ENCODE measurements at regions not wholly inside any gene's neighbourhood (a gene's known extent, or its start where the extent isn't known, plus 50 kb on each side); places are given as distances from the start of the nearest gene placed in this dataset.
A peak's percentile ranks its signal among the peaks of the same experiment; 100 is the strongest.
"Not testable (repeated sequence)": the region's sequence is repeated elsewhere in the genome, so short reads cannot be mapped to it uniquely, and the experiment has no call there.

DNA sequence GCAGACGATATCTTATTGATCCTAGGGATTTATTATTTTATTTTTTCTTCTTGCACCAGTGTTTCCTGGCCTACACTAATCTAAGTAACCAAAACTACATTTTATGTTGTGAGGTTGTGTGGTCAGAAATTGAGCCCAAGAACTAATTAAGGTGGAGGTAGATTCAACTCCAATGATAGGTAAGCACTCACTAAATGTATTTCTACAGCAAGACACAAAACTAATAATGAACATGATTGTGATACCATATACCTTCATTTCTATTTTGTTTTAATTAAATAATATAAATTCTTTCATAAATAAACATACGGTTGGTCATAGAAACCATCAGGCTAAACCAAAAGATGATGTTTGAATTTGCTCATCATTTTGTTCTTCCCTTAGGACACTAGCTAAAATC, 319.0 kb downstream of the PCDH11X start:
- H3K79me1 ChIP-seq (ENCODE audit: insufficient read depth, low read depth, low read length, poor library complexity, severe bottlenecking); H4K5ac ChIP-seq (ENCODE audit: insufficient read length, low read depth, low read length); H3K27ac ChIP-seq (ENCODE audit: insufficient read length, low read depth, low read length); H3K4me1 ChIP-seq (ENCODE audit: insufficient read depth, low read length); H2BK12ac ChIP-seq (ENCODE audit: insufficient read length, low read depth, low read length); H2BK15ac ChIP-seq (ENCODE audit: low read depth, low read length); H3K18ac ChIP-seq (ENCODE audit: insufficient read length, low read depth, low read length); H3K4me3 Mint-ChIP-seq; H4K8ac ChIP-seq (replicated peaks; ENCODE audit: insufficient read length, low read depth, low read length); H2BK20ac ChIP-seq (ENCODE audit: low read depth, low read length, poor library complexity, severe bottlenecking); DNase-seq; H3K9ac ChIP-seq (ENCODE audit: extremely low read depth, insufficient read length, low read length); H3T11ph ChIP-seq (ENCODE audit: low read length); H3K27me3 Mint-ChIP-seq (ENCODE audit: low read depth); H3K27me3 ChIP-seq (ENCODE audit: insufficient read depth, low read length); H2BK5ac ChIP-seq (ENCODE audit: insufficient read length, low read length); H3K9me3 ChIP-seq (ENCODE audit: control insufficient read depth, low read depth, low read length); H3K79me2 ChIP-seq (ENCODE audit: insufficient read depth, low read length); H2AK5ac ChIP-seq (ENCODE audit: insufficient read length, low read length); H3K4me2 ChIP-seq (ENCODE audit: insufficient read depth, insufficient read length, low read length); H4K91ac ChIP-seq (ENCODE audit: insufficient read length, low read depth, low read length); H2AFZ ChIP-seq (ENCODE audit: low read length); H3K4ac ChIP-seq (ENCODE audit: low read depth, low read length); H3K23ac ChIP-seq (ENCODE audit: insufficient read length, low read depth, low read length); H3K23me2 ChIP-seq (ENCODE audit: insufficient read length, low read depth, low read length, poor library complexity, severe bottlenecking); H3K14ac ChIP-seq (ENCODE audit: insufficient read depth, low read length); H2BK120ac ChIP-seq (ENCODE audit: low read depth, low read length, poor library complexity, severe bottlenecking); H4K20me1 ChIP-seq (ENCODE audit: control insufficient read depth, insufficient read depth, insufficient read length); H3K56ac ChIP-seq (ENCODE audit: insufficient read length, low read depth, low read length): not testable (repeated sequence)
- WGBS (ENCODE audit: extremely low coverage, insufficient read length, low lambda C conversion rate): no CpG with 5 or more reads among the region's 2 CpGs
- Mint-ChIP-seq H3K27ac (peak overlapping the region in 1 of 3 experiments; percentile 44; a peak in 1 of 7 replicates), H3K9me3 (peaks cover 0 to 18% of the 10 kb centered on the region in 2 experiments; a peak in 4 of 5 replicates), H3K36me3 (ENCODE audit: insufficient read depth in 1 of 3, low read depth in 3 of 3) (peaks cover 31 to 36% (median 33%) of the 10 kb centered on the region in 3 experiments), H3K4me1 (peaks cover 26 to 31% of the 10 kb centered on the region in 2 experiments)

DNA sequence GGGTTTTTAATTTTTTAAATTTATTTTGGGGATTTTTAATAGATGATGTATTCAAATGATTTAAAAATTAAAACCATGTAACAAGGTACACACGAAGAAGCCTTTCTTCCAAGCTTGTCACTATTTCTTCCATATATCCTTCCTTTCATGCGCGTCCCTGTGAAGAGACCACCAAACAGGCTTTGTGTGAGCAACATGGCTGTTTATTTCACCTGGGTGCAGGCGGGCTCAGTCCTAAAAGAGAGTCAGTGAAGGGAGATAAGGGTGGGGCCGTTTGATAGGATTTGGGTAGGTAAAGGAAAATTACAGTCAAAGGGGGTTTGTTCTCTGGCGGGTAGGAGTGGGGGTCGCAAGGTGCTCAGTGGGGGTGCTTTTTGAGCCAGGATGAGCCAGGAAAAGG, 320.9 kb downstream of the PCDH11X start:
- H3K79me2 ChIP-seq (ENCODE audit: insufficient read depth, low read length); H3K27ac ChIP-seq (ENCODE audit: insufficient read length, low read depth, low read length); H2BK5ac ChIP-seq (ENCODE audit: insufficient read length, low read length); H3K23ac ChIP-seq (ENCODE audit: insufficient read length, low read depth, low read length); H3K18ac ChIP-seq (ENCODE audit: insufficient read length, low read depth, low read length); H3K9me3 ChIP-seq (ENCODE audit: control insufficient read depth, low read depth, low read length); H3K56ac ChIP-seq (ENCODE audit: insufficient read length, low read depth, low read length); H4K20me1 ChIP-seq (ENCODE audit: control insufficient read depth, insufficient read depth, insufficient read length); H3K4ac ChIP-seq (ENCODE audit: low read depth, low read length); H3K4me1 ChIP-seq (ENCODE audit: insufficient read depth, low read length); H3K14ac ChIP-seq (ENCODE audit: insufficient read depth, low read length); H3K27me3 ChIP-seq (ENCODE audit: insufficient read depth, low read length); H3T11ph ChIP-seq (ENCODE audit: low read length); H2BK120ac ChIP-seq (ENCODE audit: low read depth, low read length, poor library complexity, severe bottlenecking); H4K91ac ChIP-seq (ENCODE audit: insufficient read length, low read depth, low read length); H3K4me2 ChIP-seq (ENCODE audit: insufficient read depth, insufficient read length, low read length); H3K9ac ChIP-seq (ENCODE audit: extremely low read depth, insufficient read length, low read length); H3K27me3 Mint-ChIP-seq (ENCODE audit: low read depth); H2BK15ac ChIP-seq (ENCODE audit: low read depth, low read length); H4K8ac ChIP-seq (replicated peaks; ENCODE audit: insufficient read length, low read depth, low read length); H2AFZ ChIP-seq (ENCODE audit: low read length); H4K5ac ChIP-seq (ENCODE audit: insufficient read length, low read depth, low read length); H3K23me2 ChIP-seq (ENCODE audit: insufficient read length, low read depth, low read length, poor library complexity, severe bottlenecking); H2BK20ac ChIP-seq (ENCODE audit: low read depth, low read length, poor library complexity, severe bottlenecking); H3K79me1 ChIP-seq (ENCODE audit: insufficient read depth, low read depth, low read length, poor library complexity, severe bottlenecking); H2BK12ac ChIP-seq (ENCODE audit: insufficient read length, low read depth, low read length); H2AK5ac ChIP-seq (ENCODE audit: insufficient read length, low read length): not testable (repeated sequence)
- peak; percentile 54 for DNase-seq
- Mint-ChIP-seq H3K4me3 (peak overlapping the region; percentile 91 to 95), H3K9me3 (peaks cover 3 to 36% of the 10 kb centered on the region in 2 experiments), H3K36me3 (ENCODE audit: insufficient read depth in 1 of 3, low read depth in 3 of 3) (peaks cover 51 to 55% (median 52%) of the 10 kb centered on the region in 3 experiments), H3K4me1 (peaks cover 26 to 44% of the 10 kb centered on the region in 2 experiments), H3K27ac (peak overlapping the region; percentile 85 to 100 (median 100))
- no CpG with 5 or more reads among the region's 7 CpGs for WGBS (ENCODE audit: extremely low coverage, insufficient read length, low lambda C conversion rate)

All from H9 (cell line).